H1 (cell line): ENCODE measurements at regions not wholly inside any gene's neighbourhood (a gene's known extent, or its start where the extent isn't known, plus 50 kb on each side); places are given as distances from the start of the nearest gene placed in this dataset.

Experiments
- CTCF ChIA-PET: fragments of 300-600 bp; sonication (Branson Sonifier 250); formaldehyde crosslinking; loops from one replicate; lab custom pipeline; 2021; ENCODE audit not compliant: partially characterized antibody; lab: Charles Lee
- POLR2A ChIA-PET: fragments of 300-600 bp; sonication (Branson Sonifier 250); formaldehyde crosslinking; loops from one replicate; lab custom pipeline; 2021; ENCODE audit warnings: inconsistent platforms; ENCODE audit not compliant: partially characterized antibody; lab: Charles Lee
- DNase-seq, 2 experiments: peaks; one replicate each; pipeline versions ENCODE4 v3.0.0 to v3.0.0-alpha.2; 2010 to 2022; ENCODE audit warnings: low spot score in 2 of 2, low read depth in 1 of 2, mixed read lengths in 1 of 2
- FAIRE-seq: peaks from 2 replicates; lab custom pipeline; 2011; peaks lifted over from hg19 to GRCh38; lab: Jason Lieb, UNC
- H2AFZ ChIP-seq: 2 replicates; pipeline ENCODE4 v1.8.1; 2012; ENCODE audit warnings: low read length, inconsistent platforms
- H2AK5ac ChIP-seq: 2 replicates; pipeline ENCODE4 v1.6.1; 2013; ENCODE audit warnings: low read depth, low read length
- H2BK120ac ChIP-seq: replicated peaks from 2 replicates; pipeline ENCODE3; 2013; ENCODE audit warnings: low read depth, low read length, inconsistent platforms
- H2BK12ac ChIP-seq: 2 replicates; pipeline ENCODE4 v1.6.1; 2013; ENCODE audit warnings: low read depth, low read length
- H2BK15ac ChIP-seq: 2 replicates; pipeline ENCODE4 v1.6.1; 2013; ENCODE audit warnings: low read length
- H2BK20ac ChIP-seq: 2 replicates; pipeline ENCODE4 v1.6.1; 2013; ENCODE audit warnings: low read length
- H2BK5ac ChIP-seq: 2 replicates; pipeline ENCODE4 v1.6.1; 2013; ENCODE audit warnings: low read depth, low read length
- H3K14ac ChIP-seq: 2 replicates; pipeline ENCODE4 v1.6.1; 2013; ENCODE audit warnings: inconsistent platforms; ENCODE audit not compliant: insufficient read length
- H3K18ac ChIP-seq: 2 replicates; pipeline ENCODE4 v1.6.1; 2013; ENCODE audit warnings: low read length; ENCODE audit errors: extremely low read depth
- H3K23ac ChIP-seq: 2 replicates; pipeline ENCODE4 v1.6.1; 2013; ENCODE audit warnings: inconsistent platforms; ENCODE audit not compliant: insufficient read length
- H3K23me2 ChIP-seq: 2 replicates; pipeline ENCODE4 v1.6.1; 2013; ENCODE audit warnings: low read depth, low read length
- H3K27ac ChIP-seq: 2 replicates; pipeline ENCODE4 v1.6.1; 2011; ENCODE audit warnings: low read depth, low read length, inconsistent platforms
- H3K27me3 ChIP-seq, 4 experiments: replicated peaks in 1 of 4; 1 replicate in 1 of 4; 2 replicates in 3 of 4; pipeline versions ENCODE4 v1.6.1 to v1.8.1; 2011 to 2013; ENCODE audit warnings: low read length in 3 of 4, mild to moderate bottlenecking in 3 of 4, inconsistent platforms in 2 of 4, mixed read lengths in 2 of 4, moderate library complexity in 1 of 4; ENCODE audit not compliant: control insufficient read depth in 3 of 4, insufficient read depth in 3 of 4; ENCODE audit errors: extremely low read depth in 1 of 4
- H3K36me3 ChIP-seq, 4 experiments: 2 replicates each; pipeline versions ENCODE4 v1.6.1 to v1.8.1; 2011 to 2013; ENCODE audit warnings: mild to moderate bottlenecking in 4 of 4, low read length in 3 of 4, moderate library complexity in 2 of 4, control low read depth in 1 of 4, inconsistent platforms in 1 of 4; ENCODE audit not compliant: insufficient read depth in 4 of 4, control insufficient read depth in 2 of 4
- H3K4ac ChIP-seq: replicated peaks from 2 replicates; pipeline ENCODE3; 2013; ENCODE audit warnings: low read length, low read depth, mixed read lengths, inconsistent platforms; ENCODE audit not compliant: insufficient read length
- H3K4me1 ChIP-seq, 4 experiments: replicated peaks in 1 of 4; 1 replicate in 1 of 4; 2 replicates in 3 of 4; pipeline versions ENCODE4 v1.6.1 to v1.8.1; 2011 to 2013; ENCODE audit warnings: low read length in 3 of 4, inconsistent platforms in 2 of 4, mixed read lengths in 1 of 4; ENCODE audit not compliant: insufficient read depth in 4 of 4, control insufficient read depth in 3 of 4
- H3K4me2 ChIP-seq, 2 experiments: 2 replicates each; pipeline versions ENCODE4 v1.6.1 to v1.8.1; 2011 to 2013; ENCODE audit warnings: low read depth in 2 of 2, low read length in 2 of 2, control low read depth in 1 of 2, inconsistent platforms in 1 of 2, mild to moderate bottlenecking in 1 of 2; ENCODE audit not compliant: insufficient read depth in 1 of 2
- H3K4me3 ChIP-seq, 4 experiments: fragments of 200-600, 300-600 bp in 1 of 4; sonication (generic), shearing (Covaris generic), sonication (Bioruptor Twin) in 1 of 4; 2 replicates each; pipeline versions ENCODE4 v1.5.1 to v1.8.1; 2011 to 2016; ENCODE audit warnings: low read length in 4 of 4, low read depth in 3 of 4, control low read depth in 2 of 4, inconsistent platforms in 2 of 4, mild to moderate bottlenecking in 2 of 4, mixed read lengths in 1 of 4, moderate library complexity in 1 of 4; ENCODE audit not compliant: insufficient read depth in 2 of 4; ENCODE audit errors: extremely low read depth in 1 of 4
- H3K56ac ChIP-seq: replicated peaks from 2 replicates; pipeline ENCODE3; 2013; ENCODE audit warnings: low read depth, mild to moderate bottlenecking, mixed read lengths, low read length, inconsistent platforms; ENCODE audit not compliant: insufficient read length
- H3K79me1 ChIP-seq: 2 replicates; pipeline ENCODE4 v1.6.1; 2013; ENCODE audit warnings: low read depth, low read length, control low read depth
- H3K79me2 ChIP-seq, 2 experiments: 2 replicates each; pipeline versions ENCODE4 v1.6.1 to v1.8.1; 2012 to 2013; ENCODE audit warnings: low read length in 2 of 2, mild to moderate bottlenecking in 2 of 2, inconsistent platforms in 1 of 2; ENCODE audit not compliant: insufficient read depth in 2 of 2, control insufficient read depth in 1 of 2
- H3K9ac ChIP-seq, 4 experiments: replicated peaks in 1 of 4; 1 replicate in 1 of 4; 2 replicates in 3 of 4; pipeline versions ENCODE4 v1.6.1 to v1.8.1; 2011 to 2013; ENCODE audit warnings: low read depth in 3 of 4, low read length in 3 of 4, control low read depth in 2 of 4, mild to moderate bottlenecking in 2 of 4, moderate library complexity in 2 of 4, inconsistent platforms in 1 of 4; ENCODE audit errors: extremely low read depth in 1 of 4
- H3K9me3 ChIP-seq, 2 experiments: 2 replicates each; pipeline versions ENCODE4 v1.6.1 to v1.8.1; 2012 to 2013; ENCODE audit warnings: mild to moderate bottlenecking in 2 of 2, moderate library complexity in 2 of 2, control low read depth in 1 of 2, inconsistent platforms in 1 of 2, low read depth in 1 of 2, low read length in 1 of 2, mixed read lengths in 1 of 2; ENCODE audit not compliant: insufficient read depth in 2 of 2
- H4K20me1 ChIP-seq, 2 experiments: replicated peaks in 1 of 2; 2 replicates each; pipeline versions ENCODE3 to v1.8.1; 2011 to 2013; ENCODE audit warnings: inconsistent platforms in 2 of 2, low read length in 2 of 2, mild to moderate bottlenecking in 1 of 2; ENCODE audit not compliant: insufficient read depth in 2 of 2, control insufficient read depth in 1 of 2
- H4K5ac ChIP-seq: 2 replicates; pipeline ENCODE4 v1.6.1; 2013; ENCODE audit warnings: low read length, low read depth, mixed read lengths, inconsistent platforms; ENCODE audit not compliant: insufficient read length
- H4K8ac ChIP-seq: 2 replicates; pipeline ENCODE4 v1.8.0; 2013; ENCODE audit warnings: mild to moderate bottlenecking, moderate library complexity, low read length, inconsistent platforms; ENCODE audit not compliant: insufficient read depth; ENCODE audit errors: extremely low read depth
- H4K91ac ChIP-seq: replicated peaks from 2 replicates; pipeline ENCODE3; 2013; ENCODE audit warnings: low read length, mixed read lengths, inconsistent platforms; ENCODE audit not compliant: insufficient read length
- ATF2 ChIP-seq: IDR thresholded peaks from 2 replicates; pipeline ENCODE4 v1.6.1; 2012; ENCODE audit warnings: low read length, inconsistent platforms
- BCL11A ChIP-seq, 2 experiments: IDR thresholded peaks; one replicate each; pipeline ENCODE4 v1.6.1; 2011; ENCODE audit warnings: low read depth in 2 of 2, low read length in 2 of 2, mild to moderate bottlenecking in 2 of 2
- CREB1 ChIP-seq: IDR thresholded peaks from 2 replicates; pipeline ENCODE4 v1.6.1; 2012; ENCODE audit warnings: inconsistent platforms
- GTF2F1 ChIP-seq: IDR thresholded peaks from 2 replicates; pipeline ENCODE4 v1.6.1; 2012; ENCODE audit warnings: low read depth, low read length, improper control_type of control experiment, borderline replicate concordance
- KDM1A ChIP-seq: fragments of 200-600, 300-600 bp; sonication (generic); IDR thresholded peaks from 2 replicates; pipeline ENCODE4 v1.7.1; 2016; ENCODE audit warnings: mild to moderate bottlenecking, low read length, borderline replicate concordance
- PHF8 ChIP-seq: fragments of 200-600 bp; sonication (generic); conservative IDR thresholded peaks from 2 replicates; pipeline ENCODE4 v1.7.1; 2012; ENCODE audit warnings: low read depth, mild to moderate bottlenecking, inconsistent platforms, low read length, moderate library complexity
- POLR2A ChIP-seq, 2 experiments: IDR thresholded peaks; 1 replicate in 1 of 2; 2 replicates in 1 of 2; pipeline ENCODE4 v1.6.1; 2011; ENCODE audit warnings: low read depth in 2 of 2, low read length in 2 of 2, mild to moderate bottlenecking in 2 of 2; ENCODE audit errors: control extremely low read depth in 1 of 2
- POLR2AphosphoS5 ChIP-seq: IDR thresholded peaks from 2 replicates; pipeline ENCODE4 v1.6.1; 2011; ENCODE audit warnings: low read depth, low read length
- RFX5 ChIP-seq: IDR thresholded peaks from 2 replicates; pipeline ENCODE4 v1.6.1; 2011; ENCODE audit warnings: low read depth, low read length, improper control_type of control experiment, borderline replicate concordance
- SAP30 ChIP-seq: fragments of 300-600 bp; sonication (generic); IDR thresholded peaks from 2 replicates; pipeline ENCODE4 v1.7.1; 2012; ENCODE audit warnings: low read length, moderate library complexity, mild to moderate bottlenecking, inconsistent platforms; ENCODE audit not compliant: insufficient read depth, insufficient replicate concordance
- SP4 ChIP-seq: IDR thresholded peaks from 2 replicates; pipeline ENCODE4 v1.6.1; 2012; ENCODE audit warnings: low read length, inconsistent platforms
- TBP ChIP-seq: IDR thresholded peaks from 2 replicates; pipeline ENCODE4 v1.6.1; 2011; ENCODE audit warnings: low read depth, low read length, improper control_type of control experiment
- USF2 ChIP-seq: IDR thresholded peaks from 2 replicates; pipeline ENCODE4 v1.6.1; 2011; ENCODE audit warnings: low read length, improper control_type of control experiment
- WGBS, 2 experiments: shearing (Covaris generic) in 1 of 2; methylation state at CpG; one replicate each; pipeline versions ENCODE4 v1.1.6 to v1.1.7; 2013 to 2015; ENCODE audit warnings: low lambda C conversion rate in 2 of 2, mixed read lengths in 2 of 2, inconsistent platforms in 1 of 2, low coverage in 1 of 2, missing lambda C conversion rate in 1 of 2; ENCODE audit not compliant: insufficient replicate concordance in 2 of 2, insufficient coverage in 1 of 2, insufficient read length in 1 of 2; ENCODE audit errors: extremely low coverage in 1 of 2, missing lambda C conversion rate in 1 of 2; 5-methylcytosine and 5-hydroxymethylcytosine counted together

GRCh38 chr12:90484094-90484493, 470.9 kb downstream of the CCER1 start:
- H3K4ac ChIP-seq, result no peak overlapping the region
- FAIRE-seq (no peak), DNase-seq (no peak)
- H3K4me3 ChIP-seq, result no peak overlapping the region
- H3K4me2 ChIP-seq, result no peak overlapping the region
- no peak overlapping the region for H2BK5ac ChIP-seq
- H4K5ac ChIP-seq, result no peak overlapping the region
- H3K9ac ChIP-seq, result no peak overlapping the region
- H3K23ac ChIP-seq, result no peak overlapping the region
- H4K8ac ChIP-seq, result no peak overlapping the region
- no peak overlapping the region for H4K91ac ChIP-seq
- H2AK5ac ChIP-seq, result no peak overlapping the region
- H4K20me1 ChIP-seq, result no peaks in the 10 kb centered on the region
- POLR2A ChIA-PET, result no interaction called here
- H3K23me2 ChIP-seq, result peaks cover 2% of the 10 kb centered on the region; the same call in 1 of the 2 replicates
- H3K14ac ChIP-seq, result no peak overlapping the region
- WGBS, 2 experiments, result 90% methylated on average over 2 of the region's 2 CpGs; no CpG with 5 or more reads in 1 of the 2 experiments
- no peak overlapping the region for H3K27ac ChIP-seq
- no peak overlapping the region for H2BK120ac ChIP-seq
- H3K27me3 ChIP-seq, result no peaks in the 10 kb centered on the region
- no peaks in the 10 kb centered on the region for H3K79me1 ChIP-seq
- no peak overlapping the region for H2BK15ac ChIP-seq
- H3K79me2 ChIP-seq, result no peaks in the 10 kb centered on the region
- H3K9me3 ChIP-seq, result no peaks in the 10 kb centered on the region
- H3K36me3 ChIP-seq, result no peaks in the 10 kb centered on the region
- no peak overlapping the region for H3K18ac ChIP-seq
- H2BK12ac ChIP-seq, result no peak overlapping the region
- peak overlapping the region; percentile 73; the same call in 1 of the 2 replicates for H2AFZ ChIP-seq
- CTCF ChIA-PET, result no interaction called here
- no peak overlapping the region for H2BK20ac ChIP-seq
- H3K56ac ChIP-seq, result no peak overlapping the region
- H3K4me1 ChIP-seq, result no peaks in the 10 kb centered on the region
- no peak for TF ChIP-seq POLR2A (IDR thresholded peaks at IDR 0.05; ENCODE audit: control extremely low read depth in 1 of 2, low read depth in 2 of 2, low read length in 2 of 2)
- TF ChIP-seq CREB1, result no peak
- TF ChIP-seq USF2, result no peak
- no peak for TF ChIP-seq RFX5
- no peak for TF ChIP-seq SAP30
- TF ChIP-seq GTF2F1, result no peak
- no peak for TF ChIP-seq PHF8
- TF ChIP-seq TBP, result no peak
- TF ChIP-seq POLR2AphosphoS5, result no peak
- TF ChIP-seq KDM1A, result no peak
- no peak for TF ChIP-seq SP4
- no peak for TF ChIP-seq BCL11A (IDR thresholded peaks at IDR 0.05; ENCODE audit: low read depth in 2 of 2, low read length in 2 of 2)
- no peak for TF ChIP-seq ATF2
